ENCODE measurements at regions not wholly inside any gene's neighbourhood (a gene's known extent, or its start where the extent isn't known, plus 50 kb on each side); places are given as distances from the start of the nearest gene placed in this dataset.

GRCh38 chr7:63092951-63093350, 905.7 kb upstream of the ZNF722 start:
- no peak for TF ChIP-seq POLR2A (IDR thresholded peaks at IDR 0.05)
- TF ChIP-seq CTCF (IDR thresholded peaks at IDR 0.05) = no peak
